Endothelial cell of umbilical vein (primary cell): ENCODE measurements at regions not wholly inside any gene's neighbourhood (a gene's known extent, or its start where the extent isn't known, plus 50 kb on each side); places are given as distances from the start of the nearest gene placed in this dataset.

Source experiments
- BruUV-seq: library from RNA; stranded (reverse); fragments of 400-500 nt; replicated peaks from 2 replicates; lab custom pipeline; 2021; lab: Mats Ljungman, UMichigan
- CTCF ChIA-PET: fragments of 300-600, 350-600 bp; sonication (Branson Sonifier 250); formaldehyde crosslinking; loops from one replicate; lab custom pipeline; 2021; ENCODE audit warnings: antibody characterized with exemption, inconsistent platforms; lab: Charles Lee
- POLR2A ChIA-PET: fragments of 300-600, 350-600 bp; sonication (Branson Sonifier 250); formaldehyde crosslinking; loops from one replicate; lab custom pipeline; 2021; ENCODE audit warnings: antibody characterized with exemption, inconsistent platforms; lab: Charles Lee
- DNase-seq: peaks from one replicate; pipeline ENCODE4 v3.0.0-alpha.2; 2011; ENCODE audit warnings: low read depth, low spot score
- FAIRE-seq: peaks from 2 replicates; lab custom pipeline; 2011; peaks lifted over from hg19 to GRCh38; lab: Jason Lieb, UNC
- H2AFZ ChIP-seq: 2 replicates; pipeline ENCODE4 v1.6.0; 2012; ENCODE audit warnings: low read depth, low read length, control low read depth, inconsistent platforms
- H3K27ac ChIP-seq: 2 replicates; pipeline ENCODE4 v1.5.1; 2011; ENCODE audit warnings: low read depth, mild to moderate bottlenecking, control low read depth, low read length, moderate library complexity; ENCODE audit not compliant: insufficient read depth
- H3K27me3 ChIP-seq, 2 experiments: 2 replicates each; pipeline versions ENCODE4 v1.6.0 to v1.6.1; 2011; ENCODE audit warnings: low read length in 2 of 2, mixed read lengths in 1 of 2; ENCODE audit not compliant: control insufficient read depth in 2 of 2, insufficient read depth in 2 of 2
- H3K36me3 ChIP-seq, 2 experiments: 2 replicates in 1 of 2; 3 replicates in 1 of 2; pipeline ENCODE4 v1.5.1; 2011; ENCODE audit warnings: low read length in 2 of 2, mild to moderate bottlenecking in 1 of 2, moderate library complexity in 1 of 2; ENCODE audit not compliant: control insufficient read depth in 2 of 2, insufficient read depth in 2 of 2; ENCODE audit errors: extremely low read depth in 1 of 2
- H3K4me1 ChIP-seq: 3 replicates; pipeline ENCODE4 v1.5.1; 2011; ENCODE audit warnings: mild to moderate bottlenecking, low read length; ENCODE audit not compliant: control insufficient read depth, insufficient read depth; ENCODE audit errors: extremely low read depth
- H3K4me2 ChIP-seq: 2 replicates; pipeline ENCODE4 v1.6.1; 2011; ENCODE audit warnings: low read length, control low read depth, mixed read lengths; ENCODE audit not compliant: insufficient read depth
- H3K4me3 ChIP-seq, 3 experiments: fragments of 200-600 bp in 1 of 3; sonication (generic), shearing (Covaris generic) in 1 of 3; replicated peaks in 1 of 3; 2 replicates each; pipeline ENCODE4 v1.5.1; 2011 to 2016; ENCODE audit warnings: control low read depth in 3 of 3, low read length in 3 of 3, mild to moderate bottlenecking in 2 of 3, inconsistent platforms in 1 of 3, low read depth in 1 of 3, moderate library complexity in 1 of 3; ENCODE audit not compliant: insufficient read depth in 1 of 3
- H3K79me2 ChIP-seq: 2 replicates; pipeline ENCODE4 v1.6.0; 2012; ENCODE audit warnings: low read length, inconsistent platforms; ENCODE audit not compliant: control insufficient read depth, insufficient read depth
- H3K9ac ChIP-seq: replicated peaks from 2 replicates; pipeline ENCODE3; 2011; ENCODE audit warnings: low read length, control low read depth; ENCODE audit not compliant: insufficient read depth; ENCODE audit errors: extremely low read depth
- H3K9me1 ChIP-seq: replicated peaks from 3 replicates; pipeline ENCODE4 v1.6.0; 2011; ENCODE audit warnings: mild to moderate bottlenecking, low read length; ENCODE audit not compliant: control insufficient read depth, insufficient read depth; ENCODE audit errors: extremely low read depth
- H3K9me3 ChIP-seq: replicated peaks from 2 replicates; pipeline ENCODE4 v1.5.1; 2012; ENCODE audit warnings: low read length, inconsistent platforms; ENCODE audit not compliant: control insufficient read depth, insufficient read depth
- H4K20me1 ChIP-seq: replicated peaks from 2 replicates; pipeline ENCODE3; 2011; ENCODE audit warnings: mild to moderate bottlenecking, low read length; ENCODE audit not compliant: control insufficient read depth, insufficient read depth; ENCODE audit errors: extremely low read depth
- CTCF ChIP-seq, 2 donors: IDR thresholded peaks; 1 replicate in 1 of 2; 2 replicates in 1 of 2; pipeline ENCODE4 v1.5.1; 2011; ENCODE audit warnings: low read length in 2 of 2, mild to moderate bottlenecking in 2 of 2, moderate library complexity in 2 of 2, control low read depth in 1 of 2, inconsistent platforms in 1 of 2, low read depth in 1 of 2; ENCODE audit not compliant: insufficient read depth in 1 of 2; ENCODE audit errors: extremely low read depth in 1 of 2
- EZH2 ChIP-seq: IDR thresholded peaks from 2 replicates; pipeline ENCODE4 v1.6.1; 2012; ENCODE audit warnings: borderline replicate concordance, low read depth, mild to moderate bottlenecking, moderate library complexity, low read length, inconsistent platforms; ENCODE audit not compliant: severe bottlenecking
- FOS ChIP-seq: IDR thresholded peaks from 2 replicates; pipeline ENCODE4 v1.6.1; 2011; ENCODE audit warnings: mild to moderate bottlenecking, low read length, moderate library complexity, borderline replicate concordance; ENCODE audit not compliant: insufficient read depth
- GATA2 ChIP-seq: IDR thresholded peaks from 2 replicates; pipeline ENCODE4 v1.7.0; 2011; ENCODE audit warnings: low read depth, mild to moderate bottlenecking, moderate library complexity, mixed read lengths, low read length; ENCODE audit not compliant: insufficient read length, insufficient read depth
- JUN ChIP-seq: IDR thresholded peaks from 2 replicates; pipeline ENCODE4 v1.6.1; 2011; ENCODE audit warnings: borderline replicate concordance, low read depth; ENCODE audit not compliant: insufficient read length, insufficient read depth
- MAX ChIP-seq: IDR thresholded peaks from 2 replicates; pipeline ENCODE4 v1.6.1; 2011; ENCODE audit not compliant: insufficient read depth, insufficient read length
- MYC ChIP-seq: IDR thresholded peaks from one replicate; pipeline ENCODE4 v1.6.1; 2011; ENCODE audit warnings: mild to moderate bottlenecking, low read depth, low read length
- POLR2A ChIP-seq: IDR thresholded peaks from 2 replicates; pipeline ENCODE4 v1.6.1; 2012; ENCODE audit warnings: low read depth, mild to moderate bottlenecking, control low read depth, low read length
- POLR2AphosphoS5 ChIP-seq: IDR thresholded peaks from 2 replicates; pipeline ENCODE4 v1.6.1; 2012; ENCODE audit warnings: low read depth, mild to moderate bottlenecking, control low read depth, low read length, moderate library complexity; ENCODE audit not compliant: insufficient read depth
- dilution Hi-C: fragments of 300-500 bp; cut with MboI; formaldehyde crosslinking; loops from one replicate; pipeline ENCODE4 v1.15.0; 2019; ENCODE audit warnings: low sequenced_read_pairs; ENCODE audit not compliant: extremely low pct_ligation_motif_present
- intact Hi-C: fragments of 100-400 bp; cut with micrococcal nuclease; formaldehyde crosslinking; loops from one replicate; pipeline ENCODE4 v1.10.0; 2022

- POLR2A ChIA-PET, result no interaction called here
- intact Hi-C loops (no loop called here), dilution Hi-C loops (no loop called here)
- H3K9ac ChIP-seq, result no peak overlapping the region
- no peak overlapping the region for H3K4me2 ChIP-seq
- TF ChIP-seq JUN, result no peak
- no peak for TF ChIP-seq GATA2
- TF ChIP-seq FOS, result no peak
- no peak for TF ChIP-seq MAX
- CTCF ChIA-PET, result interaction anchor here (0.7 to 2.2 kb wide), 2 partner anchors 10 to 62 kb away, joined by 3 to 5 read pairs; no protein-coding TSS in a partner anchor
- H3K27ac ChIP-seq, result no peak overlapping the region
- FAIRE-seq, result no peak
- no peaks in the 10 kb centered on the region for H3K9me1 ChIP-seq
- no peaks in the 10 kb centered on the region for H4K20me1 ChIP-seq
- H3K36me3 ChIP-seq, result no peaks in the 10 kb centered on the region
- no peak overlapping the region for H3K4me3 ChIP-seq
- BruUV-seq, result no TSS peak
- H3K4me1 ChIP-seq, result no peaks in the 10 kb centered on the region
- H3K79me2 ChIP-seq, result no peaks in the 10 kb centered on the region
- no peaks in the 10 kb centered on the region for H3K9me3 ChIP-seq
- DNase-seq, result no peak
- H3K27me3 ChIP-seq, result no peaks in the 10 kb centered on the region
- no peak overlapping the region for H2AFZ ChIP-seq
Observed at GRCh38 chr1:184866991-184867788, 107.1 kb downstream of the NIBAN1 start.

GRCh38 chr1:184866586-184866985 lies 107.7 kb downstream of the NIBAN1 start:
- Histone ChIP-seq H3K9me1 (no peaks in the 10 kb centered on the region), H3K36me3 (no peaks in the 10 kb centered on the region), H2AFZ (no peak overlapping the region), H3K27me3 (peaks cover 0 to 2% of the 10 kb centered on the region in 2 experiments), H3K4me1 (no peaks in the 10 kb centered on the region), H3K79me2 (no peaks in the 10 kb centered on the region), H3K9me3 (no peaks in the 10 kb centered on the region), H4K20me1 (no peaks in the 10 kb centered on the region), H3K9ac (no peak overlapping the region), H3K4me3 (no peak overlapping the region), H3K27ac (no peak overlapping the region), H3K4me2 (no peak overlapping the region)
- no peak for DNase-seq
- ChIA-PET CTCF (interaction anchor here (0.7 to 2.2 kb wide), 2 partner anchors 11 to 61 kb away, joined by 3 to 5 read pairs; no protein-coding TSS in a partner anchor), POLR2A (no interaction called here)
- TF ChIP-seq POLR2A, result no peak
- no peak for TF ChIP-seq MAX
- TF ChIP-seq CTCF (IDR thresholded peaks at IDR 0.05; ENCODE audit: extremely low read depth in 1 of 2, insufficient read depth in 1 of 2, low read depth in 1 of 2, low read length in 2 of 2), result no peak
- TF ChIP-seq MYC, result no peak
- no peak for TF ChIP-seq JUN
- no peak for TF ChIP-seq GATA2
- no peak for TF ChIP-seq EZH2
- TF ChIP-seq POLR2AphosphoS5, result no peak
- no peak for TF ChIP-seq FOS
- BruUV-seq, result no TSS peak
- dilution Hi-C loops, result no loop called here
- FAIRE-seq, result no peak
- intact Hi-C loops, result no loop called here
